Renal cortex interstitium (tissue), 11 donors: ENCODE measurements at regions not wholly inside any gene's neighbourhood (a gene's known extent, or its start where the extent isn't known, plus 50 kb on each side); places are given as distances from the start of the nearest gene placed in this dataset.

Source experiments
- DNase-seq, 11 donors: peaks; one replicate each; pipeline ENCODE4 v3.0.0-alpha.2; 2013; ENCODE audit warnings: low read depth in 9 of 11, low spot score in 4 of 11; ENCODE audit errors: extremely low read depth in 1 of 11

DNA sequence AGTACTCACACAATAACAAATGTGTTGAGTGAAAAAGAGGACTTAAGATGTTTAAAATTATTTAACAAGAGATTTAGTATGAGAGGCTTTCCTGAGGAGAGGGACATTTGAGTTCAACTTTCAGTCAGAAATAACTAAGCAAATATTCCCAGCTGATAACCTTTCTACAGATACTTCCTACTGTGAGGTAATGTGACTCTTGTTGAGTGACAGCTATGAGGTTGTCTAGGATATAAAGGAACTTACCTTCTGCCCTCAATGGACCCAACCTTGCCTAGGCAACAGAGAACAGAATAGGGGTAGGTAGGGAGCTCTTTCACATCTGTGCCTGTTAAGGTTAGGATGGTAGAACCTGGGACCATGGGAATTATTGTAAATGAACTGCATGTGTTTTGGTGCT is 54.7 kb downstream of the GLUD2 start:
- DNase-seq = no peak

DNA sequence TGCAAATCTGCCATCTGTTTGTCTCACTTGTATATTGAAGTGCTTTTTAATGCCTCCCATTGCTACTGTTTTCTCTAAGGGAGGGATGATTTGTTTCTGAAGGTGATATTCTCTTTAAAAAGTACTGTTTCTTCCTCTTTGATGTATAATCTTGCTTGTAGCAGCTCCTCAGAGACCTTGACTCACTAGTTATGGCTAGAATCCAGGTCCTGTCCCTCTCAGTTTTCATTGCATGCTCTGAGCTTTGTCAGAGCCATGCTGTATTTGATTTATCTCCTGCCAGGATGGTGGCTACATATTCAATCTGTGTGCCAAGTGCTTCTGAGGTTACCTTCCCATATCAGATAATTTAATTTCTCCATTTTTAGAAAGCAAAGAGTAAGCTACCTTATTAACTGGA is 56.0 kb downstream of the GLUD2 start:
- DNase-seq = no peak

DNA sequence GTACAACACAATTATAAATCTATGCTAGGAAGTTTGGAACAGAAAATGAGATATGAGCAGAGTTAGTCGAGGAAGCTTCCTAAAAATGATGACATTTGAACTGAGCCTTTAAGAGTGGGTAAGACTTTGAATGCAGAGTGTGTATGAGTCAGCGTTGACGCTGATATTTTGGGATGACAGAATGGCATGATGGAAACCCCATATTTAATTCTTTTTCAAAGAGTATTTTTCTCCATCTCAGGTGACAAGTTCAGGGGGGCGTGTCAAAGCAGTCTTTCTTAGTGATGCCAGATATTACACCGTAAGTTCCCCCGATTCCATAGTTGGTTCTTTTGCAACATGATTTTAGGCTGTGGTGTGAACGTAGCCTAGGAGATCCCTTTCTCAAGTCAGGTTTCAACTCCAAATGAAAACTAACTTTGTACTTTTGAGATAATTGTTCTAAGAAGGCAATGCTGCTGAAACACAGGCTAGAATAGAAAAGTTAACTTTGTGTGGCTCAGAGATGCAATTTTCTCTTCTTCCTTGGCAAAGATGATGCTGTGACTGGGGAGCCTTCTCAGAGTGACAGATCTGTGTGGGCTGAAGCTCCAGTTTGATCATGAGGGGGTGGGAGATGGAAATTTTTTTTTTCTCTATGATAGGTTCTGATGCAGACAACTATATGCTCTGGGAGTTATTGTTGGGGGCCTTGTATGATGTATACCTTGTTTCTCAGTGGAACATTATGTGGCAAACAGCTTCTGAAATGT is 59.2 kb downstream of the GLUD2 start:
- DNase-seq = no peak

DNA sequence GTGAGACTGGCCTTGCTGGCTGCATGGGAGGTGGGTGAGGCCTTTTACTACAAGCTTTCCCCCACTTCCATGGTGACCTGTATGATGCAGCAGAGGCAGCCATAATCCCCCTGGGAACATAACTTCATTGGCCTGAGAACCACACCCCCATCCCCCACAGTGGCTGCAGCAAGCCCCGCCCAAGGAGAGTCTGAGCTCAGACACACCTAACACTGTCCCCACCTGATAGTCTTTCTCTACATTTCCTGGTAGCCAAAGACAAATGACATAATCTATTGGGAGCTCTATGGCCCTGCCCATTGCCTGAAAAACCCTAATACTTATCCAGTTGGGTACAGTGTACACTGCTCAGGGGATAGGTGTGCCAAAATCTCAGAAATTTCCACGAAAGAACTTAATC is 62.6 kb downstream of the GLUD2 start:
- DNase-seq = no peak

DNA sequence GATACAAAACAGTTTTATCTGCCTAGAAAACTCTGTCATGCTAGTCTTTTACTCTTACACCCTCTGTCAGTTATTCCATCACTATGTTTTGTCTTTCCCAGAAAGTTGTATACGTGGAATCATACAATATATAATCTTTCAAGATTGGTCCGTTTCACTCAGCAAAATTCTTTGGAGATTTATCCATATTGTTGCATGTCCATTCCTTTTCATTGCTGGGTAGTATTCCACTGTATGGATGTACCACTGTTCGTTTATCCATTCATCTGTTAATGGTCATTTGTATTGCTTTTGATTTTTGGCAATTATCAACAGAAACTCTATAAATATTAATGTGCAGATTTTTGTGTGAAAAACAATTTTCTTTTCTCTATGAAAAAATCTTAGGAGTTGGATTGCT is 63.1 kb downstream of the GLUD2 start:
- no peak for DNase-seq

DNA sequence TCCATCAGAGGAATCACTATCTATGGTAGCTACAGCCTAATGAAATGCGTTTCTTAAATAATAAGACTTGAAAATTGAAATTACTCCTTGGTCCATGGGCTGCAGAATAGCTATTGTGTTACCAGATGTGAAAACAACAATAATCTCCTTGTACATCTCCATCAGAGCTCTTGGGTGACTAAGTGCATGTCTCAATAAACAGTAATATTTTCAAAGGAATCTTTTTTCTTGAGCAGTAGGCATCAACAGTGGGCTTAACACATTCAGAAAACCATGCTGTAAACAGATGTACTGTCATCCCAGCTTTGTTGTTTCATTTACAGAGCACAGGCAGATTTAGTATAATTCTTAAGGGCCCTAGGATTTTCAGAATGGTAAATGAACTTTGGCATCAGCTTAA is 67.3 kb downstream of the GLUD2 start:
- no peak for DNase-seq

DNA sequence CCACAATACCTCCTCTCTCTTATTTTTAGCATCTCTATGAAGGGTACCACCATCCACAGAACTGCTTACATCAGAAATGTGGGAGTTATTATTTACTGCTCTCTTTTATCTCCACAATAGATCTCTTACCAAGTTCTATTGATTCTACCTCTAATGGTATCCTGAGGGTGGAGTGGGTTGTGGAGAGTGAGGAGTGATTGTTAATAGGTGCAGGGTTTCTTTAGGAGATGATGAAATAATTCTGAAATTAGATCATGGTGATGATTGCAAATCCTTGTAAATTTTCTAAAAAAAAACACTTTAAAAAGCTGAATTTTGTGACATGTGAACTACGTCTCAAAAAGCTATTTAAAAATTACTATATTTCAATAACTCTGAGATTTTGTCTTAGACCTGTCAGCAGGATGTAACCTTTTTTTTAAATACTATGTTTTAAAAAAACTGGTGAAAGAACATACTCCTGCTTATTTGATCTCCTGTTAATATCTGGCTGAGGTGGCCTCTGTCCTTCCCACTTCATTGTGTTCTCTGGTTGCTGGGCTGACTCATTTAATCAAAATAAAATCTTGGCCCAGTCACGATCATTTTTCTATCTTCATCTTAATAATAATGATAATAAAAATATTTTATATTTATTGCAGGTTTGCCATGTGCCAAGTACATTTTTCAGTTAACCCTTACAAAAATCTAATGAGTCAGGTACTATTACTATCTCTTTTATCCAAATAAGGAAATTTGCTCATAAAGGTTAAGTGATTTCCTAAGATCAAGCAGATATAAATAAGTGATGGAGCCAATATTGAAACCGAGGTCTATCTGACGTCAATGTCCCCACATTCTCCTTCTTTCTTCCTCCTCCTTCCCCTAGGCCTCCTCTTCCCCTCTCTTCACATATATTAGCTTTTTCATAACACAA is 73.5 kb downstream of the GLUD2 start:
- DNase-seq = no peak

DNA sequence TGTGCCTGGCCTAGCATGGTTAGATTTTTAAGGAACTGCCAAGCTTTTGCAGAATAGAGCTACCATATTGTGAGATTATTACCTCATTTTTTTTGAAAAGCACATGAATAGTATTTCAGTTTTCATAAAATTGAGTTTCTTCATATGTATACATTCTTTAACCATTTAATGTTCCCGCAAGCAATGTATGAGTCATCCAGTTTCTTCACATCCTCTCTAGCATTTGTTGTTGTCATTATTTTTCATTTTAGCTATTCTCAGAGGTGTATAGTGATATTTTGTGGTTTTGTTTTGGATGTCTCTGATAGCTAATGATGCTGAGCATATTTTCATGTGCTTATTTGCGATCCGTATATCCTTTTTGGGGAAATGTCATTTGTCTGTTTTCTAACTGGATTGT is 74.9 kb downstream of the GLUD2 start:
- DNase-seq = no peak

DNA sequence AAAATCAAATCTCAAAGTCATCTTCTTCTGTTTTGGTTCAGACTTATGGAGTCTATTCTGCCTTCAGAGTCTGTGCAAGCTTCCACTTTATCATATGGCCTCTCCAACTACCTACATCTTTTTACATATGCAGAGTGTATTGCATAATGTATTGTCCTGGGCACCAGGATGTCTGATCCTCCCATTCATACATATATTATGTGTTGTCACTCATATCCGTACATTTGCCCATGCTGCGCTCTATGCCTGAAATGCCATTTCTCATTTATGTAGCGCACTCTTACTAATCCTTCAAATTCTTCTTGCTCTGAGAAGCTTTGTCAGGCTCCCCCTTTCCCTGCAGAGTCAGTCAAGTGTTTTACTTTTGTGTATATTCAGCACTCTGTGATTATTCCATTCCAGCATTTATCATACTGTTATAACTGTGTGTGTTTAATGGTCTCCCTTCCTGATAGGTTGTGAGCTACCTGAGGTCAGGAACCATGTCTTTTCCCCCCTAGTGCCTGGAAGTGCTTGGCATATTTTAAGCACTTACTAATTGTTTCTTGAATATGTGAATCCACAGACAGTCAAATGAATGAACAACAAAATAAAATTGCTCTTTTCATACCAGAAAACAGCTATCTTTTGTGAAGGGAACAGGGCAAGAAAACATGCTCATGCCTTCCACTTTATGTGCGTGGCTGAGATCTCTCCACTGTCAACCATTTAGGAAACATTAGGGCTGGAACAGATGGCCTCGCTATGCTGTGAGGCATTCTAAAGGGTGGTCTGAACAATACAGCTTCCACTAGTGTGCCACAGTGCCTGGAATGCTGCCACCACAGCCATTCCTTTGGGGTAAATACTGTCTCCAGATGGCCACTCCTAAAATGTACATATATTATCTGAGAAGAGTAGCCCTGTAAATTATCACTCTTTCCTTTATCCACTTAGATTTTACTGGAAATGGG is 81.8 kb downstream of the GLUD2 start:
- DNase-seq = no peak

DNA sequence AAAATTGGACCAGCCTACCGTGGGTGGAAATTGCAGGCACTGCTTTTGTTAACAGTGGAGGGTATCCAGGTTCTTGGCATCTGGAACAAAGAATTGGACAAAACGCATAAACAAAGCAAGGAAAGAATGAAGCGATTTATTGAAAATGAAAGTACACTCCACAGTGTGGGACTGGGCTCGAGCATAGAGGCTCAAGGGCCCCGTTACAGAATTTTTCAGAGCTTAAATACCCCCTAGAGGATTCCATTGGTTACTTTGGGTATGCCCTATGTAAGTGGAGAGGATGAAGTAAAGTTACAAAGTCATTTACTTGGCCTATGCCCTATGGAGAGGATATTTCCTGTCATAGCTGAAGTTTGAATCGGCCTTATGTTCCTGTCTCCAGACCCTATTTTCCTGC is 85.3 kb downstream of the GLUD2 start:
- DNase-seq = no peak

DNA sequence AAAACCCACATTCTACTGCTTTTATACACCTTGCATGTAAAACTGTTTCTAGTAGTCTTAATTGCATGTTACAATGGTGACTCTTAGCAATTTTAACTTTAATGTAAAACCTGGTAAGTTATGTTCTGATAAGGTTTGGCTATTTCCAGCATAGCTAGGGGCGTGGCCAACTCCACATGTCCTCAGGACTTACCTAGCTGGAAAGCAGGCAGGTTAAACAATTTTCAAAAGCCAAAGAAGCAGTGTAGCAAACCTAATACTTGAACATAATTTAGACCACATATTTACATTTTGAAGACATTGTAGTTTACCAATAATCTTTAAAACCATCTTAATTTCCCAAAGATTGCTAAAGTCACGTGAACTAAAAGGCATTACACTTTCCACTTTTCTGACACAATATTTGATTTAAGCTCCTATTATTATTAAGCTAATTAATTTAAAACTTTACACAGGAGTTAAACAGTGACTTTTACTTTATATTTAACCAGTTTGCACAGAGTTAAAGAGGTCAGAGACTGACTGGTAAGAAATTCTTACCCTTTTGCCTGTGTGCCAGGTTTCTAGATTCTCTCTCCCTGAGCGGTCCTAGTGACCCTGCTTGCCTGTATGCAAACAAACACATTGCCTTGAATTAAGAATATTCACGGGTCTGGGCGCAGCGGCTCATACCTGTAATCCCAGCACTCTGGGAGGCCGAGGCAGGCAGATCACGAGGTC is 88.2 kb downstream of the GLUD2 start:
- DNase-seq = no peak

DNA sequence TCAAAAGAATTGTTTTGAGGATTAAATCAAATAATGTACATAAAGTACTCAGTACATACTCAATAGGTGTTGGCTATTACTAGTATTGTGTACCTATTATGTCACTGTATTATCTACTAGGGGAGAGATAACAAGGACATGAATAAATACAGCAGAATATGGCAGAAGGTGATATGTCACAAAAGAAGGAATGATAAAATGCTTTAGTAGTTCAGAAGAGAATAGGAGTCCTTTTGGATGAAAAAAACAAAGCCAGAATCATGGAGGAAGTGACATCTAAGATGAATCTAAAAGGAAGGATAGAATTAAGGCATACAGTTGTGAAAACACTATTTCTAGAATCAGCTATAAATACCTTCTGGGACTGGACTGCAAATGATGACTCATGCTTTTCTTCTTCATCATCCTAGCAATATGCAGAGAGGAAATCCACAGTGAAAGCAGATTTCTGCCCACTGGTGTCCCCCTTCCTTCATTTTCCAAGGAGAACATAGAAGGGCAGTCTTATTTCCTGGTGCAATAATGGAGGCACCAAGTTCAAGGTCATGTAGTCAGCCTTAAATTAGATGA is 98.7 kb downstream of the GLUD2 start:
- DNase-seq = no peak

DNA sequence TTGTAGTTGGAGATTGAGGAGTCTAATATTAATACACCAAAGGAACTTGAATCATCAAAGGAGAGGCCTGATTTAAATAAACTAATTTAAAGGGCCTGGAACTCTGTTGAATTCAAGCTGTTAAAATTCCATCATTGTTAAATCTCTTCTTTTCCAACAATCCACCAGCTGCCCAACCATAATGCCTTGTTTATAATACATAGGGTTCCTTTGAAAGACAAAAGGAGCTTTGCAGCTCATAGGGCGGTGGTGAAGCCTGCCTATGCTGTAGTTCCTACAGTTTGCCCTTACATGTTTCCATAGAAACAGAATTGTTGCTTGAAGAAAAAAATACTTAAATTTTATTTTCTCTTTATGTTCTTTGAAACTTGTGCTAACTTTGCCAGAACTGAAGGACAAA is 102.8 kb downstream of the GLUD2 start:
- no peak for DNase-seq

DNA sequence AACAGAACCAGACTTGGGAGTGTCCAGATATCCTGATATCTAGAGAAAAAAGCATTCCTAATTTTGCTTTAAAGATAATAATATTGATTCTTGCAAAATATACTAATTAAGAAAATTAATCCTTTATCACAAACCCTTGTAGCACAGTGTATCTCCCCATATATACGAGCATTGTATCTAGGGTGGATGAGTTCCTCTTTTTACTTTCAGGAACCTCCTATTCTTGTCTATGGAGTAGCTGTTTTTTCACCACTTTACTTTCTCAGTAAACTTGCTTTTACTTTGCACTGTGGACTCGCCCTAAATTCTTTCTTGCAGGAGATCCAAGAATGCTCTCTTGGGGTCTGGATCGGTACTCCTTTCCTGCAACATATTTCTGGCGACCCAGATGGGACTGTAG is 103.9 kb downstream of the GLUD2 start:
- DNase-seq = no peak

DNA sequence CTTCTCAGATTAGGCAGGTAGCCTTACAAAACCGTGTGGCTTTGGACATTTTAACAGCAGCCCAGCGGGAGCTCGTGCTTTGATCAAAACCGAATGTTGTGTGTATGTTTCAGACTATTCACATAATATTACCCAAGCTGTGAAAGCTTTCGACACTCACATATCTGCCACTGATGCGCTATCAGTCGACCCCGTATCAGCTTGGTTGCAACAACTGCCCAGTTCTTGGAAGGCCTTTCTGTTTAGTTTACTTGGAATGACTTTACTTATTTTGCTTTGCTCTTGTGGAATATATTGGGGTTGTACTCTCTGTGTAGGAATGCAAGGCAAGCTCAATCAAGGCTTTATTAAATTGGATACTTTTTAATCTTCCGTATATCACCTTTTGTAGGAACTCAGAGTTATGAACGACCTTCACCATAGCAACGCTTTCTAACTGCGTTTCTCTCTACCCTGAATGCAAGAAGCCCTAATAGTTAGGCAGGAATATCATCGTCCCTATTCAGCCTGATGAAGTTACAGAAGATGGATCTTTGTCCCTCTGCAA is 107.5 kb downstream of the GLUD2 start:
- DNase-seq = no peak

DNA sequence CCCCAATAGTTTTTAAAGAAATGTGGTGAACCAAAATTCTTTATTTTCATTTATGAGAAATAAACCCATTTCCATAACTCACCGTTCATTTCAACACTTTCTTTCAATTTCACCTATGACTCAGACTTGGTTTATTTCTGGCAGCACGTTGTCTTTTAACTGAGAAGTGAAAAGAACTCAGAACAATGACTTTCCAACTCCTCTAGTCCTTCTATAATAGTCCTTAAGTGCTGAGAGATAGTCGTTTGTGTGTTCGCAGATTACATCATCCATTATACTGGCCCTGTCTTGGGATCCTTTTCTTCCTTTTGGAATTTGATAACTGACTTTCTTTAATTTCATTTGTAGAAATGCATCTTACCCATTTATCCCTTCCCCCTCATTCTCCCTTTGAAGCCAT is 113.6 kb downstream of the GLUD2 start:
- no peak for DNase-seq

DNA sequence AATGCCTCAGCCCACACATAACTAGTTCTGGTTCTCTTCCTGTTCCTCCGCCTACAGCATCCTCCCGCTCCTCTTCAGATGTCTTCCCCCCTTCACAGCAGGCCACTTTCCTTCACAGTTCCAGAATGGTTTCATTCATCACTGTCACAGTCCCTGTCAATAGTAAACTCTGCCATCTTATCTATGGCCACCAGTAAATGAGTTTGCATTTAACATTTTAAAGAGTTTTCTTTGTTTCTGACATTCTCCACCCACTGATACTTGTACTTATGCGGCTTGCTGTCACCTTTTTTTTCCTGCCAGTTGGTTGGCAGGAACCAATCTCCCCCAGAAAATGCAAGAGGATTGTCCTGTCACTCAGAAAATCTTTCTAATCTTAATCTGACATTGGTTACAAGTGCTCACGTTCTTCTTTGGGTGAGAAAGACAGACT is 114.1 kb downstream of the GLUD2 start:
- DNase-seq = no peak

DNA sequence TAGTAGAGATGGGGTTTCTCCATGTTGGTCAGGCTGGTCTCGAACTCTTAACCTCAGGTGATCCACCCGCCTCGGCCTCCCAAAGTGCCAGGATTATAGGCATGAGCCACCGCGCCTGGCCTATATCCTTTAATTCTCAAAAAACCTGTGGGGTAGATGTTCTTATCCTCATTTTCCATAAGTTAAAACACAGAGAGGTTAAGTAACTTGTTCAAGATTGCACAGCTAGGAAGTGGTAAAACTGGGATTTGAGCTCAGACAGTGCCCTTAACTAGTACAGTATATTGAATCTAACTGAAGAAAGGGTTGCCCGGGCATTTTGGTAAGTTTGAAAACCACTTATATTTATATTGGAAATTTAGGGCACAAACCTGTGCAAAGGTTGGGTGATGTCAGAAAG is 116.0 kb downstream of the GLUD2 start:
- no peak for DNase-seq
